ENCODE measurements at regions not wholly inside any gene's neighbourhood (a gene's known extent, or its start where the extent isn't known, plus 50 kb on each side); places are given as distances from the start of the nearest gene placed in this dataset.

GRCh38 chr12:89786177-89786810 lies 77.7 kb upstream of the ATP2B1 start:
- Histone ChIP-seq H3K4me1 (peaks cover 5% of the 10 kb centered on the region), H3K4me3 (no peak overlapping the region), H3K27me3 (no peaks in the 10 kb centered on the region), H3K27ac (no peak overlapping the region), H3K9me3 (peaks cover 3% of the 10 kb centered on the region), H3K36me3 (no peaks in the 10 kb centered on the region)
- no peak for DNase-seq (ENCODE audit: extremely low spot score in 2 of 2)
- intact Hi-C loops (cut with DNase I): no loop called here
- no peak for TF ChIP-seq CTCF (IDR thresholded peaks at IDR 0.05)
- TF ChIP-seq POLR2A (IDR thresholded peaks at IDR 0.05): no peak
- TF ChIP-seq POLR2AphosphoS5 (IDR thresholded peaks at IDR 0.05; ENCODE audit: insufficient read depth in 1 of 2, low read depth in 1 of 2): no peak

GRCh38 chr12:89783359-89784060 lies 74.9 kb upstream of the ATP2B1 start:
- Histone ChIP-seq H3K4me3 (no peak overlapping the region), H3K36me3 (no peaks in the 10 kb centered on the region), H3K4me1 (peaks cover 5% of the 10 kb centered on the region), H3K9me3 (peaks cover 3% of the 10 kb centered on the region), H3K27ac (no peak overlapping the region), H3K27me3 (no peaks in the 10 kb centered on the region)
- TF ChIP-seq POLR2AphosphoS5 (IDR thresholded peaks at IDR 0.05; ENCODE audit: insufficient read depth in 1 of 2, low read depth in 1 of 2): no peak
- TF ChIP-seq CTCF (IDR thresholded peaks at IDR 0.05): no peak
- no peak for DNase-seq (ENCODE audit: extremely low spot score in 2 of 2)
- intact Hi-C loops (cut with DNase I): no loop called here

GRCh38 chr12:89782807-89783206 lies 74.2 kb upstream of the ATP2B1 start:
- intact Hi-C loops (cut with DNase I): no loop called here
- DNase-seq (ENCODE audit: extremely low spot score in 2 of 2): no peak
- Histone ChIP-seq H3K27me3 (no peaks in the 10 kb centered on the region), H3K36me3 (no peaks in the 10 kb centered on the region), H3K4me3 (no peak overlapping the region), H3K9me3 (peaks cover 3% of the 10 kb centered on the region), H3K4me1 (peaks cover 5% of the 10 kb centered on the region), H3K27ac (no peak overlapping the region)
- TF ChIP-seq CTCF (IDR thresholded peaks at IDR 0.05): no peak
- TF ChIP-seq POLR2AphosphoS5 (IDR thresholded peaks at IDR 0.05; ENCODE audit: insufficient read depth in 1 of 2, low read depth in 1 of 2): no peak
- no peak for TF ChIP-seq POLR2A (IDR thresholded peaks at IDR 0.05)

- Histone ChIP-seq H3K4me1 (peaks cover 5% of the 10 kb centered on the region), H3K27ac (no peak overlapping the region), H3K36me3 (no peaks in the 10 kb centered on the region), H3K4me3 (no peak overlapping the region), H3K9me3 (peaks cover 3% of the 10 kb centered on the region), H3K27me3 (no peaks in the 10 kb centered on the region)
- DNase-seq (ENCODE audit: extremely low spot score in 2 of 2): no peak
- intact Hi-C loops (cut with DNase I): no loop called here
- TF ChIP-seq CTCF (IDR thresholded peaks at IDR 0.05): no peak
- TF ChIP-seq POLR2AphosphoS5 (IDR thresholded peaks at IDR 0.05; ENCODE audit: insufficient read depth in 1 of 2, low read depth in 1 of 2): no peak
- TF ChIP-seq POLR2A (IDR thresholded peaks at IDR 0.05): no peak
These were observed 73.4 kb upstream of the ATP2B1 start for GRCh38 chr12:89781946-89782550.

GRCh38 chr12:89781156-89781555 lies 72.5 kb upstream of the ATP2B1 start:
- DNase-seq (ENCODE audit: extremely low spot score in 2 of 2): no peak
- Histone ChIP-seq H3K27ac (no peak overlapping the region), H3K36me3 (no peaks in the 10 kb centered on the region), H3K4me3 (no peak overlapping the region), H3K4me1 (peaks cover 5% of the 10 kb centered on the region), H3K27me3 (no peaks in the 10 kb centered on the region), H3K9me3 (peaks cover under 1% of the 10 kb centered on the region)
- TF ChIP-seq POLR2AphosphoS5 (IDR thresholded peaks at IDR 0.05; ENCODE audit: insufficient read depth in 1 of 2, low read depth in 1 of 2) (no peak), CTCF (IDR thresholded peaks at IDR 0.05) (no peak), POLR2A (IDR thresholded peaks at IDR 0.05) (no peak)
- intact Hi-C loops (cut with DNase I): no loop called here

Measured in vagina (tissue), 2 donors.